ENCODE measurements at regions not wholly inside any gene's neighbourhood (a gene's known extent, or its start where the extent isn't known, plus 50 kb on each side); places are given as distances from the start of the nearest gene placed in this dataset.
"Not testable (repeated sequence)": the region's sequence is repeated elsewhere in the genome, so short reads cannot be mapped to it uniquely, and the experiment has no call there.

DNA sequence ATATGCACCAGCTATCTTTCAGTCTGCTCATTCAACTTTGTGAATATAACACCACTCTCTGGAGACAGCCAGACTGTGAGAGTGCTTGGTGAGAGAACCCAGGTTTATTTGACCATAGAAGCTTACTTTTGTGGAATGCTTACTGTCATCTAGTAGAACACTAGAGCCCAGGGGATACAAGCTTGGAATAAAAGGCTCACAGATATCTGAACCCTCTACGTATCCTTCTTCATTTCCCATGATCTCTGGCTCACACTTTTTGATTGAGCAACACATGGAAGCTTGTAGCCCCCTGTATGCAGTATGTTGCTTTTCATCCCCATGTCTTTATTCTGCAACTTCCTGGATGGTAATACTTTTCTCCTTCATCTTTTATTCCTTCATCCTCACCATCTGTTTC lies 835.3 kb upstream of the CITED2 start:
- Mint-ChIP-seq H3K36me3 (no peaks in the 10 kb centered on the region), H3K4me1 (no peaks in the 10 kb centered on the region), H3K27ac (no peak overlapping the region), H3K9me3 (no peaks in the 10 kb centered on the region), H3K4me3 (no peak overlapping the region), H3K27me3 (peaks cover 3% of the 10 kb centered on the region)
- no peak for DNase-seq

GRCh38 chr6:140208286-140208685 lies 833.8 kb upstream of the CITED2 start:
- no peak for DNase-seq
- H3K4me1 Mint-ChIP-seq: no peaks in the 10 kb centered on the region
- peaks cover 3% of the 10 kb centered on the region for H3K27me3 Mint-ChIP-seq
- H3K27ac Mint-ChIP-seq: no peak overlapping the region
- no peaks in the 10 kb centered on the region for H3K9me3 Mint-ChIP-seq
- H3K4me3 Mint-ChIP-seq: no peak overlapping the region
- no peaks in the 10 kb centered on the region for H3K36me3 Mint-ChIP-seq

DNA sequence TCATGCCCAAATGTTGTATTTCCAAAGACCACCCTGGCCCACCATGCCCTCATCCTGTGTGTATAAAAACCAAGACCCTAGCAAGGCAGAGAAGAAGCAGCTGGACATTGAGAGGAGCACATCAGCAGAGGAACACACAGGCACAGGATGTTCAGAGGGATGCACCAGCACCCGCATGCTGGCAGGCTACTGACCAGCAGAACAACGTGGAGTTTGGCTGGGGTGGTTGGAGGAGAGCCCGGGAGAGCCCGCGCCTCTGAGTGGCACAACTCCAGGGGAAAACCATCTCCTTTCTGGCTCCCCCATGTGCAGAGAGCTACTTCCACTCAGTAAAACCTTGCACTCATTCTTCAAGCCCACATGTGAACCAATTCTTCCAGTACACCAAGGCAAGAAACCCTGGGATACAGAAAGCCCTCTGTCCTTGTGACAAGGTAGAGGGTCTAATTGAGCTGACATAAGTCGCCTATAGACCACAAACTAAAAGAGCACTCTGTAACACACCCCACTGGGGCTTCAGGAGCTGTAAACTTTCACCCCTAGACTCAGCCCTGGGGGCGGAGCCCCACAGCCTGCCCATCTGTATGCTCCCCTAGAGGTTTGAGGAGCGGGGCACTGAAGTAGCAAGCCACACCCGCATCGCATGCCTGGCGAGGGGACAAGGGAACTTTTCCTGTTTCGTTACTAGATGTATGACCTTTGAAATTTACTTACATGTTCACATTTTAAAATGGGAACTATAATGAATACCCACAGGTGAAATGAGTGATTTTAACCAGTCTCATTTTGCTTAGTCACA lies 831.5 kb upstream of the CITED2 start:
- H3K27me3 Mint-ChIP-seq: no peaks in the 10 kb centered on the region
- no peak for DNase-seq
- no peaks in the 10 kb centered on the region for H3K9me3 Mint-ChIP-seq
- no peaks in the 10 kb centered on the region for H3K36me3 Mint-ChIP-seq
- no peak overlapping the region for H3K4me3 Mint-ChIP-seq
- H3K27ac Mint-ChIP-seq: no peak overlapping the region
- H3K4me1 Mint-ChIP-seq: no peaks in the 10 kb centered on the region

DNA sequence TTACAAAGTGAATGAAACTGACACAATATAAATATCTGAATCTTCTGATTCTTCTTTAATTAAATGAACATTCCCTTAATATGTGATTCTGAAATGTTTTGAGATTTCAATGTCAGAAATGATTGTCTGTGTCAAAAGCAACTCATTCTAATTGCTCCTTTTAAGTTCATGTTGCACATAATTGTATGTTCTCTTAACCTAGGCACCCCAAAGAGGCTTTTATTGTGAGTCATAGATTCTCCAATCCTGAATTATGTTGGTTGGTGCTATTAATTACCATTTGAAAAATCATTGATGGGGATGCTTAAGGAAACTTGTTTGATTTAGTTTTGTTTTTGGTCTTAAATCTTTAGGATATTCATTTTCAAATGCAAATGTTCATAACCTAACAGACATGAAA lies 829.7 kb upstream of the CITED2 start:
- Mint-ChIP-seq H3K27me3 (no peaks in the 10 kb centered on the region), H3K4me1 (no peaks in the 10 kb centered on the region), H3K9me3 (no peaks in the 10 kb centered on the region), H3K36me3 (no peaks in the 10 kb centered on the region), H3K4me3 (no peak overlapping the region), H3K27ac (no peak overlapping the region)
- DNase-seq: no peak

GRCh38 chr6:140203661-140204147 lies 829.3 kb upstream of the CITED2 start:
- Mint-ChIP-seq H3K27ac (no peak overlapping the region), H3K36me3 (no peaks in the 10 kb centered on the region), H3K27me3 (no peaks in the 10 kb centered on the region), H3K9me3 (no peaks in the 10 kb centered on the region), H3K4me1 (no peaks in the 10 kb centered on the region), H3K4me3 (no peak overlapping the region)
- DNase-seq: no peak

GRCh38 chr6:140202964-140203515 lies 828.6 kb upstream of the CITED2 start:
- no peak overlapping the region for H3K27ac Mint-ChIP-seq
- no peak for DNase-seq

DNA sequence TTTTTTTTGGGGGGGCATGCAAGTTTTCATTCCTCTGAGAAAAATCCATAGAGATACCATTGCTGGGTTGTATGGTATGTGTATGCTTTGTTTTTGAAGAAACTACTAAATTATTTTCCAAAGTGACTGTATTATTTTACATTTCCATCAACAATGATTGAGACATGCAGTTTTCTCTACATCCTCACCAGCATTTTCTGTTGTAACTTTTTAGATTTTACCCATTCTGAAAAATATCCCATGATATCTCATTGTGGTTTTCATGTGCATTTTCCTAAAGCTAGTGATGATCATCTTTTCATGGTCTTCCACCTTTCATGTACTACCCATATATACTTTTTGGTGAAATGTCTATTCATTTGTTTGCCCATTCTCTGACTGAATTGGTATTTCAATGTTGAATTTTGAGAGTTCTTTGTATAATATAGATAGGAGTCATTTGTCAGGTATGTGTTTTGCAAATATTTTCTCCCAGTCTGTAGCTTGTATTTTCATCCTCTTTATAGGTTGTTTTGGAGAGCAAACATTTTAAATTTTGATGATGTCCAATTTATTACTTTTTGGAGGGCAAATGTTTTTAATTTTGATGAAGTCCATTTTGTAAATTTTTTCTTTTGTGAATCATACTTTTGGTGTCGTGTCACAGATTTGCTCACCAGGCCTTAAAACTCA lies 827.5 kb upstream of the CITED2 start:
- H3K9me3 Mint-ChIP-seq: no peaks in the 10 kb centered on the region
- peaks cover 3% of the 10 kb centered on the region for H3K27me3 Mint-ChIP-seq
- no peak for DNase-seq
- H3K4me1 Mint-ChIP-seq: no peaks in the 10 kb centered on the region
- no peaks in the 10 kb centered on the region for H3K36me3 Mint-ChIP-seq
- H3K4me3 Mint-ChIP-seq: no peak overlapping the region
- H3K27ac Mint-ChIP-seq: no peak overlapping the region

More at GRCh38 chr6:140202964-140203515, 828.6 kb upstream of the CITED2 start:
- H3K9me3 Mint-ChIP-seq: no peaks in the 10 kb centered on the region
- no peaks in the 10 kb centered on the region for H3K4me1 Mint-ChIP-seq
- H3K27me3 Mint-ChIP-seq: peaks cover 3% of the 10 kb centered on the region
- no peaks in the 10 kb centered on the region for H3K36me3 Mint-ChIP-seq
- H3K4me3 Mint-ChIP-seq: no peak overlapping the region

- Mint-ChIP-seq H3K4me1 (no peaks in the 10 kb centered on the region), H3K4me3 (no peak overlapping the region), H3K36me3 (no peaks in the 10 kb centered on the region), H3K9me3 (peaks cover 11% of the 10 kb centered on the region), H3K27ac (no peak overlapping the region), H3K27me3 (peaks cover 6% of the 10 kb centered on the region)
- DNase-seq: no peak
Observed at GRCh38 chr6:140193269-140193668, 818.8 kb upstream of the CITED2 start.

DNA sequence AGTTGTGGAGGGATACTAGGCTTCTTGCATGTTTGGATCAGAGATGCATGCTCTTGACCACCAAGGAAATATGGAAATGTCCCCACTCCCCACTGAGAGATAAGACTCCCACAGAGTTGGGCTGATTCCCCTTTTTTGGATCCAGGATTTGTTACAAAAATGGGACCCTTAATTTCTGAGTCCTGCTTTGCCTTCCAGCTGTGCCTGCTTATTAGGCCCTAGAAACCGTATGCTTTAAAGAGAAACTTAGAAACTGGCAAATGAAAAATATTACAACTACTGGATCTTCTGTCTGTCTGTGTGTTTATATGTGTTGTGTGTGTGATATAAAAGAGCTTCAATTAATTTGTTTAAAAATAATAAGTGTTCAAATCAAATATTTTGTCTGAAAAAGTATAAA lies 817.6 kb upstream of the CITED2 start:
- Mint-ChIP-seq H3K4me3 (no peak overlapping the region), H3K4me1 (no peaks in the 10 kb centered on the region), H3K27me3 (peaks cover 6% of the 10 kb centered on the region), H3K9me3 (peaks cover 16% of the 10 kb centered on the region), H3K27ac (no peak overlapping the region), H3K36me3 (no peaks in the 10 kb centered on the region)
- no peak for DNase-seq

- not testable (repeated sequence) for H3K4me3 Mint-ChIP-seq, H3K36me3 Mint-ChIP-seq, H3K4me1 Mint-ChIP-seq, H3K27me3 Mint-ChIP-seq, H3K27ac Mint-ChIP-seq, DNase-seq
- peaks cover 16% of the 10 kb centered on the region for H3K9me3 Mint-ChIP-seq
Observed at GRCh38 chr6:140189263-140189662, 814.8 kb upstream of the CITED2 start.

GRCh38 chr6:140185991-140186390 lies 811.5 kb upstream of the CITED2 start:
- Mint-ChIP-seq H3K9me3 (peaks cover 6% of the 10 kb centered on the region), H3K27ac (no peak overlapping the region), H3K36me3 (no peaks in the 10 kb centered on the region), H3K4me3 (no peak overlapping the region), H3K4me1 (no peaks in the 10 kb centered on the region), H3K27me3 (peaks cover 5% of the 10 kb centered on the region)
- DNase-seq: no peak

DNA sequence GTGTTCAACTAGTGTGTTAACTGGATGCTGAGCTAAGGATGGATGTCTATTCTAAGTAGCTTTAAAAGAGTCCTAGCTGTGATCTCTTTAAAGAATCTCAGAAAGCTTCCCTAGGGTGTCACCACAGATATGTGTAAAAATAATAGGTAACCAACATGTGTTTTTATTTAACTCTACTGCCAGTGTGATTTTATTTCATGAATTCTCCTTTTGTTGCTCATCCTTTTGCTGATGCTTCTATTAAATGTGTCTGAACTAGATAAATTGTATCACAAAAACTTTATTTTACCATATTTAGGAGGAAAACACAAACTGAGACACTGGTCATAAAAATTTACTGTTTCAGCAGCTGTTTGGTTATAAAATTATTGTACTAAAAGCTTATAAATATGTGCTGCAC lies 809.4 kb upstream of the CITED2 start:
- no peak for DNase-seq
- Mint-ChIP-seq H3K27ac (no peak overlapping the region), H3K27me3 (peaks cover 5% of the 10 kb centered on the region), H3K4me1 (no peaks in the 10 kb centered on the region), H3K36me3 (no peaks in the 10 kb centered on the region), H3K4me3 (no peak overlapping the region), H3K9me3 (peaks cover 6% of the 10 kb centered on the region)

- Mint-ChIP-seq H3K36me3 (no peaks in the 10 kb centered on the region), H3K4me3 (no peak overlapping the region), H3K4me1 (no peaks in the 10 kb centered on the region), H3K9me3 (peaks cover 3% of the 10 kb centered on the region), H3K27ac (no peak overlapping the region), H3K27me3 (peaks cover 5% of the 10 kb centered on the region)
- no peak for DNase-seq
Observed at GRCh38 chr6:140182821-140183220, 808.4 kb upstream of the CITED2 start.

DNA sequence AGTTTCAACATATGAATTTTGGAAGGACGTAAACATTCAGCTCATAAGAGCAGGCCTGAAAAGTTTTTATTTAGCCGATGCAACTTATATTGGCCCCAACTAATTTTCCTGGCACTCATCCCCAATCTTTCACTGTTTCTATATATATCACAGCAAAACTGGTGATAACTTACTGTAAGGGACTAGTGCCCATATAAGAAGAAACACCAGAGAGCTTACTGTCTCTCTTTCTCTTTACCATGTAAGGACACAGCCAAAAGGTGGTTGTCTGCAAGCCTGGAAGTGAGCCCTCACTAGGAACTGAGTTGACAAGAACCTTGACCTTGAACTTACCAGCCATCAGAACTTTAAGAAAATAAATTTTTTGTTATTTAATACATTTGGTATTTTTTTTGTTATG lies 807.4 kb upstream of the CITED2 start:
- Mint-ChIP-seq H3K36me3 (no peaks in the 10 kb centered on the region), H3K4me1 (no peaks in the 10 kb centered on the region), H3K27me3 (peaks cover 5% of the 10 kb centered on the region), H3K9me3 (no peaks in the 10 kb centered on the region), H3K27ac (no peak overlapping the region), H3K4me3 (no peak overlapping the region)
- no peak for DNase-seq

- Mint-ChIP-seq H3K27me3 (peaks cover 5% of the 10 kb centered on the region), H3K36me3 (no peaks in the 10 kb centered on the region), H3K4me3 (no peak overlapping the region), H3K4me1 (no peaks in the 10 kb centered on the region), H3K27ac (no peak overlapping the region), H3K9me3 (no peaks in the 10 kb centered on the region)
- no peak for DNase-seq
Observed at GRCh38 chr6:140180306-140180705, 805.9 kb upstream of the CITED2 start.
